ENCODE measurements at regions not wholly inside any gene's neighbourhood (a gene's known extent, or its start where the extent isn't known, plus 50 kb on each side); places are given as distances from the start of the nearest gene placed in this dataset.
"Not testable (repeated sequence)": the region's sequence is repeated elsewhere in the genome, so short reads cannot be mapped to it uniquely, and the experiment has no call there.

DNA sequence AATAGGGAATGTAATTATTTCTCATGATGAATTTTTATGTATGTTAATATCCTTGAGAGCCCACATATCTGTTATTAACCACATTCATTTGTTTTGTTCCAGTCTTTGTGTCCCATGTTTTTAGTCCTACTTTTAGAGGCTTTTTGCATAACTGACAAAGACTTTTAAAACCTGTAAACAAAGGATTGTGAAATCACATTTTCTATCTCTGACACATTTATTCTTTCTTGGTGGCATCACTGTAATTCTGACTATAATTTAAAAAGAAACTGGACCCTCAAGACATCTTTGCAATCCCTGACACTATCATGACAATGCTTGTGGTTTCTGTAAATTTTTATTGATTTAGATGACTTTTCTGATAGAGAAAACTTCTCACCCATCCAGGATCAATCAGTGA is 313.1 kb downstream of the SIPA1L2 start:
- DNase-seq (ENCODE audit: low read depth, low spot score) = no peak

DNA sequence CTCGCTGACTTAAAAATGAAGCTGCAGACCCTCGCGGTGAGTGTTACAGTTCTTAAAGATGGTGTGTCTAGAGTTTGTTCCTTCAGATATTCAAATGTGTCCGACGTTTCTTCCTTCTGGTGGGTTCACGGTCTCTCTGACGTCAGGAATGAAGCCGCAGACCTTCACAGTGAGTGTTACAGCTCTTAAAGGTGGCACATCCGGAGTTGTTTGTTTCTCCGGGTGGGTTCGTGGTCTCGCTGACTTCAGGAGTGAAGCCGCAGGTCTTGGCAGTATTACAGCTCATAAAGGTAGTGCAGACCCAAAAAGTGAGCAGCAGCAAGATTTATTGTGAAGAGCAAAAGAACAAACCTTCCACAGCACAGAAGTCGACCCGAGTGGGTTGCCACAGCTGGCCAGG is 316.1 kb downstream of the SIPA1L2 start:
- not testable (repeated sequence) for DNase-seq (ENCODE audit: low read depth, low spot score)

DNA sequence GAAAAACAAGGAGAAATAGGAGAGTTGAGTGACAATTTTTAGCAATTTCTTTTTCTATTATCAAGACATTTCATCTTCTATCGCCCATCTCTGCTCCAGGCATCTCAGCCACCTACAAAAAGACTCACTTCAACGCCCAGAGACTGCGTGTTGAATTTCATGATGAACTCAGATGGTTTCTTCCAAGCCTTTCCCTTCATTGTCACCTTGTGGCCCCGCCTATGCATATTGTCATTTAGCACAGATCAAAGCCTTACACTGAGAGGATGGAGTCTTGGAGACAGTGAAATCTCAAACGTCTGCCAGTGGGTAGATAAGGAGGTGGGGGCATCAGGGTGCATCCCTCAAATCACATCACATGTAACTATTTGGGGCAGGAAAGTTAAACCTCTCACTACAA is 319.4 kb downstream of the SIPA1L2 start:
- no peak for DNase-seq (ENCODE audit: low read depth, low spot score)

DNA sequence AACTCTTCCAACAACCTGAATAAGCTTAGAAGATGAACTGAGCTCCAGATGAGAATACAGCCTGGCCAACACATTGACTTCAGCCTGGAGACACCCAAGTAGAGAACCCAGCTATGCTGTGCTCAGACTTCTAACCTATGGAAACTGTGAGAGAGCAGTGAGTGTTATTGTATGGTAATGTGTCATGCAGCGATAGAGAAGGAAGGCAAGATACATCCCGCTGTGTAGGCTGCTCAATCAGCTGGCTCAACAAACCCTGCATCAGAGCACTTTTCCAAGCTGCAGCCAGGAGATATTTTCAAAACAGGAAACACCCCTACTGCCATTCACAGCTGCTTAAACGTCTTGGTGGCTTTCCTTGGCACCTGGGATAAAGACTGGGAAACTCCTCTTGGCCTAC is 321.3 kb downstream of the SIPA1L2 start:
- peak; percentile 43 for DNase-seq (ENCODE audit: low read depth, low spot score)

DNA sequence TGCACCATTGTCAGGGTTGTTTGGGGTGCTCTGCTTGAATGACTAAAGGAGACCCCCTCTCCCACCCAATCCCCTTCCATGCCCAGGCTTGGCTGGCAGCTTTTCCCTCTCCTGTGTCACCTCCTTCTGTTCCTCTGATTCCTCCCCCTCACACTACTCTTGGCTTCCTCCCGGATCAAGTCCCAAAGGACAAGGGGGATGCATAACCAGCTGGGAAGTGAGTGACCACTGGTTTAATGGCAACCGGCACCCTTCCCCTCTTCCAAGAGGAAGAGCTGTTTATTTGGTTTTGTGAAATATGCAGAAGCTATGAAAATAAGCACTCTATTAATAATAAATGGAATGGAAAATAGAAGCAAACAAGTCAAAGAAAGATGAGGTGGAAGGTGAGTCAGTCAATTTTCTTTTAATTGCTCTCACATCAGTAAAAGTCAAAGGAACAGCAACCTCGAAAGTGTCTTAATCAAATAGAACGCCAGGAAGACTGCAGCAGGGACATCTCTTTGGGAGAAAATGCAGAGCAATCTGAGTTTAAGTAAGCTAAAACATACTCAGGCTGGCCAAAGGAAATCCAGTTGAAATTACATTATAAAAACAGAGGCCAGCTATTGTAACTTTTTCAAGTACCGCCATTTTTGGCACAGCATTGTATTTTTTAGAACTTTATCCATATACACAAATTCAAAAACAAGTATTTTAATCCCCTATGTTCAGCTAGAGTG is 322.5 kb downstream of the SIPA1L2 start:
- DNase-seq (ENCODE audit: low read depth, low spot score) = no peak

DNA sequence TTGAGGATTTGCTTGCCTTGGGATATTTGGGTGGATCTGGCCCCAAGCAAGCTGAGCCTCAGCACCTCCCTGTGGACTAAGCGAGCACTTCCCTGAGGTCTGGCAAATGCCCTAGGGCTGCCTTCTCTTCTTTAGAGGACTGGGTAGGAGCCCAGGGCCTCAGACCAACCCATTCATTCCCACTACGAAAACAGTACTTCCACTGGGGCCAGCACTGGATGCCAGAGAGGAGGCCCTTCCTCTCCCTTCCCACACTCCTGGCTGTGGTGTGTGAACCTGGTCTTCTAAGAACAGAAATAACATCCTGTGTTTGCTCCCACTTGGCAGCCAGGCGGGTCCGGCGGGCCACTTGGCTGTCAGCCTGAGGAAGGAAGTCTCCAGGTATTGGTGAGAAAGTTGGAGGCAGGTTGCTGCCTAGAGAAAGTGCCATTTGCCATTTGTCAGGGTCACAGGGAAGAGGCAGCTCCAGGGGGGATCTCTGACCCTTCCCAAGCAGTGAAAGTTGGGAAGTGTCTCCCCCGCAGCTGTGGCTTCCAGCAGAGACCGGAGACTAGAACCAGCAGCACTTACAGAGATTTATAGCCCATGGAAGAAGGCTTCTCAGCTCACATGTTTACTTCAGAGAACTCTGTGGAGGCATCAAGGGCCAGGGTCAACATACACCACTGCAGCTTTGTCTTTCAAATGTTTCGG is 323.5 kb downstream of the SIPA1L2 start:
- no peak for DNase-seq (ENCODE audit: low read depth, low spot score)

DNA sequence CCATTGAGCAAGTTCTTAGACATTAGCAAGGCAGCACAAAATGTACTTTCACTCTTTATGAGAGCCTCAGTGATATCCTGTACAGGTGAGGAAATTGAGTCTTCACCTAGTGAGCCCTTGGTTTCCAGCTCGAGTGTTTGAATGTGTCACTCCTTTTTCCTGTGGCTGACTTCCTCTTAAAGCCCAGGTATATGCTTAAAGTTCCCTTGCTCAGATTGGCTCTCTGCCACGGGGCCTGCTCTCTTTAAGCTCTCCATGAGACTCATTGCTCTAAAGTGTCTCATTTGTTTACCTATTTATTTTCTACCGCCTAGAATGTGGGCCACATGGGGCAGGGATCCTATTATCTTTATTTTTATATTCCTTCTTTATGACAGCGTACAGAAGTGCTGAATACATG is 324.9 kb downstream of the SIPA1L2 start:
- DNase-seq (ENCODE audit: low read depth, low spot score) = no peak

DNA sequence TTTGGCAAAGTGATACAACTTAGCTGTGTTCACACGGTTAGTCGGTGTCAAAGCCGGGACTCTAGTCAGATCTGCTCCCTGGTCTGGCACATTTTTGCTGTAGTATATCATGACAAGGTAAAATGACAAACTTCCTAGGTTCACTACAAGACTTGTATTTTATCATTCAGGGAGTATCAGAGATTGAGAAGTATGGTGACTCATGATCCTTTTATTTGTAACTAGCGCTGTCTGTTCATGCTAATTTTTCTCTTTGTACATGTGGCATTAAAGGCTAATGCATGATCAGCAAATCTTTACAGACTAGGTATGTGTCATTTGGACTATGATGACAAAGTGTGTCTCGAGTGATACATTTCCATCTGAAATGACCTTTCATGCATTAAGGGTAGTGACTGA is 326.7 kb downstream of the SIPA1L2 start:
- no peak for DNase-seq (ENCODE audit: low read depth, low spot score)

DNA sequence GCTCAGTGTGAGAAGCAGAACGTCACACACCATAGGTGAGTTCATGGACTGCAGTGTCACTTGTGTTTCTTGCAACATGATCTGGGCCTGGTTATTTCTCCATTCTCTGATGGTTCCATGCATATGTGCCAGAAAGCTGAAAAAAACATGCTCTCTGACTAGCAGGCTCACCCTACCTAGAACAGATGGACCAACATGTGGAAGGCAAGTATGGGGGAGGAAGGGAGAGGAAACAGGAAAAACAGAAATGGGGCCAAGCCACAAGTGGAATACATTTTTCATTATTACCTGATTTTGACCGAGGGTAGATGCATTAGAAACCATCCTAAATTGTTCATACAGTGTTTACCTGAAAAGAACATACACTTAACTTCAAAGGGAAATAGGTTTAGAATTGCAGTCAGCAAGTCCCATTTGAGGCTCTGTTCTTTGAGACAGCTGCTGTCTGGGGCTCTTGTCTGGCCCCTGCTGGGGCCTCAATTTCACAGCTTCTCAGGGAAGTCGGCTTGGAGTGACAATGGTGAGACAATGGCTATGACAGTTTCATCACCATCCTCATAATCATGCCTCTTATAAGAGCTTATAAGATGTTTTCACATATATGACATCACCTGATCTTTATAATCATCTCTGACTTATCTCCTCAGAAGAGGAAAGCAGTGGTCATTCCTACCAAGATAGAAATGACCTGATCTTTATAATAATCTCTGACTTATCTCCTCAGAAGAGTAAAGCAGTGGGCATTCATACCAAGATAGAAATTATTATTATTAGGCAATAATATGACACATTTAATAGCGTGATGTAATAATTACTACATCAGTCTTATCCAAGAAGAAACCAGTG is 327.3 kb downstream of the SIPA1L2 start:
- no peak for DNase-seq (ENCODE audit: low read depth, low spot score)

DNA sequence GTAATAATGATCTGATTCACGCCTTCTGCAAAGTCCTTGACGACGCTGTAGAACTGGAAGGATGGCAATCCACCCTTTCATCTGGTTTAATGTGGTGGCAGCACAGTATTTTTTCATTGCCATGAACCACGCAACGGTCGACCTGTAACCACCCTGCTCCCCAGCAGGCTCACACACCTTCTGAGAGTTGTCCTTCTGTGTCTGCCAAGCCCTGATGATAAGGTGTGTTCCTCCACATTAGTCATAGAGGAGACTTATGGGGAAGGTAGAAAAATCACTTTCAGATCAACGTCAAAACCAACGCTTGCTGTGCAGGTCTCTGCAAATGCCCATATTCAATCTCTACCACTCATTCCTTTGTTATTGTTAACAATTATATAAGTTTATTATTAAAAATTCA is 328.7 kb downstream of the SIPA1L2 start:
- no peak for DNase-seq (ENCODE audit: low read depth, low spot score)

DNA sequence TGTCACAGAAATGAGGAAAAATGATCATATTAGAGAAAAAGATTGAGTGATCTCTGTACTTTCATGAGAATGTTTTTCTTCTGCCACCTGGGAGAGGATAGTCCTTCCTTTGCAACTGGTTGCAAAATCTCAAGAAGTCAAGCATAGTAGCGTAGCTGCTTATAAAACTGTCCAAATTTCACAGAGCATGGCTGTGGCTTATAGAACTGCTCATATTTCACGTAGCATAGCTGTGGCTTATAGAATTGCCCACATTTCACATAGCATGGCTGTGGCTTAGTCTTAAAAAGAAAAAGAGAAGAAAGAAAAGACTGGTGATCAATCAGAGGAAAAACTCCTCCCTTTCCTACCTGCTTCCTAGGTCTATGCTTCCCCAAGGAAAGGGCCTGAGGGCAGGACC is 329.5 kb downstream of the SIPA1L2 start:
- DNase-seq (ENCODE audit: low read depth, low spot score) = no peak

DNA sequence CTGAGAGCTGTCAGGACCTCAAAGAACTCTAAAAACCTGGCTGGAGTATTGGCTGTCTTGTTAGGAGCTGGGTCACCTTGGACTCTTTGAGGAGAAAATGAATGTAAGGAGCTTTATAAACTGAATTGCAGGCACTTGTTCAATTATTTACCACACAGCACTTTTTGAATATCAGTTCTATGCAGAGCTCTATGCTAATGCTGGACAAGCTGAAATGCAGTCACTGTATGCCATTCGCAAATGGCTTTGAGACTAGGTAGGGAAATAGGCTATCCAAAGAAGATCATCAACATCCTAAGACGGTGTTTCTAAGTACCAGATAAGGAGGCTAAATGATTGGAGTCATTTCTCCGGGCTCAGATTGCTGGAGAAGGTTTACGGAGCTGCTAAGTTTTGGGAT is 333.5 kb downstream of the SIPA1L2 start:
- no peak for DNase-seq (ENCODE audit: low read depth, low spot score)

DNA sequence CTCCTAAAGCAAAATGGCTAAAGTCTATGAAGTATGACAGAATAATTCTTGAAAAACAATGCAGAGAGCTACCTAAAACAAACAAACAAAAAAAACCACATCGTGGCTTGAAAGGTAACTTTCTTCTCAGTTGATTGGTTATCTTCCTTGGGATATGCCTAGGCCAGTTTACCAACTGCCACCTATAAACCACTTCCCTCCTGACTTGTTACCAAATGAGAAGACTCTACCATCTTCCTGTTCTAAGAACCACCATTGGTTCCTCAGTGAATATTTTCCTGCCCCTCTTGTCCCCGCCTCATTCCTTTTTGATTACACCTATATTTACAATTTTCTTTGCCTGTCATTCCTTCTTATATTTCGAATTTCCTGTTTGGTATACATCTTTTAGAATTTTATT is 336.6 kb downstream of the SIPA1L2 start:
- DNase-seq (ENCODE audit: low read depth, low spot score) = no peak

DNA sequence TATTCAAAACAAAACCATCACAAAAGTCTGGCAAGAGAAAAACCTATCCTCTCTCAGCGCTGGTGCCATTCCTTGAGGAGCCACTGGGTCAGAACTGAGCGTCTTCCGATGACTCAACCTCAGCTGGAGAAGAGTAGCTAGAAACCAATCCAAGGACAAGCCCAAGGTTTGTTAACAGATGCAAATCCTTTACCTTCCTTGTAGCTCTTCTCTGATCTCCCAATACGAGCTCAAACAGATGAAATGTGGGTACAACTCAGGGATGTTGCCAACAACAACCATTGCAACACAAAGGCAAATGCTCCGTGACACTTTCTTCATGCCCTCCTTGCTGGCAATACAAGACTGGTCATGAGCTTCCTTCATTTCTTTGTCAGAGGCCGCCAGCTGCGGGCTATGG is 337.1 kb downstream of the SIPA1L2 start:
- DNase-seq (ENCODE audit: low read depth, low spot score) = no peak

DNA sequence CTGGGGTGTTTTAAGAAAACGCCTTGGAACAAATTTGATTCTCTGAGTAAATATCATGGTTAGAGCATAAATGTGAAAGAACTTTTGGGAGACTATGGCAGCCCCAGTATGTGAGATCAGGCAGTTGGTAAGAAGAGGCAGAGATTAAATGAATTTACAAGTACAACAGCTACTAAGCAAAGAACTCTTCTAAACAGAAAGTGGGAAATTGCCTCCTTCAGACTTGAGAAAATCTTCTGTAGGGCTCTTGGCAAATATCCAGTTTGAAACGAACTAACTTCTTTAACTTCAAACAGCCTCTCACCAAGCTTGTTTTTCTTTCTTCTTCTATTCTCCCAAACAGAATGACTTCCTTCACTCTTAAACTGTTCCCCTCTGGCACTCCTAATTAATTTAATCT is 337.7 kb downstream of the SIPA1L2 start:
- no peak for DNase-seq (ENCODE audit: low read depth, low spot score)

DNA sequence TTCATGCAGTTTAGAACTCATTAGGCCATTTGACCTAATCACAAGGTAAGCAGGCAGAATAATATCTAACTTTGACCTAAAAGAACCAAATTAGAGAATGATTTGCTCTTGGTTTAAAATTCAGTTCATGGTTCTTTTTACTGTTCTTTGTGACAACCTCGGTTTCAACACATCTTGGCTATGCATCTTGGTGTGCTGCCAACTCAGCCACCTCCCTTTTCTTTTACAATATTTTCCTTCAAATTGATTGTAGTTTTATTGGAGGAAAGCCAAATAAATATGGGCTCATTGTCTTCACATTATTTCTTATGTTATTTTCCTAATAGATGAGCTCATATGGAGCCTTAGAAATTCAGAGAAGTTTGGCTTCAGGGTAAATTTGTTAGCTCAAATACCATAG is 338.3 kb downstream of the SIPA1L2 start:
- no peak for DNase-seq (ENCODE audit: low read depth, low spot score)

DNA sequence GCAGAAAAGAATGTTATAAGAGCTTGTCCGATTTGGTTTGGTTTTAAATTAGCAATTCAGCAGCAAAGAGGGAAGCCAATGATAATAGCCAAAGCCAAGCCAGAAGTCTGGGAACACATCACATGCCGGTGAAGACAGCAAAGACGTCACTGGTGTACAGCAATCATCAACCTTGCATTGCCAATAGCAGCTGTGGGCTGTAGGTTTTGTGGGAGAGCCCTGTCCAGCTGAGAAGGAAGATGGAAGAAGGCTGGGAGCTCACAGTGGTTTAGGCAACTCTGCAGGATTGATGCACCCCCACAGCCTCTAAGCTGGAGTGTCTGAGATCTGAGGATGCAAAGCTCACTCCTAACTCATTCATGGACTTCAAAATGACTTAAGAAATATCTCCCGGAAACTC is 338.7 kb downstream of the SIPA1L2 start:
- DNase-seq (ENCODE audit: low read depth, low spot score) = no peak

DNA sequence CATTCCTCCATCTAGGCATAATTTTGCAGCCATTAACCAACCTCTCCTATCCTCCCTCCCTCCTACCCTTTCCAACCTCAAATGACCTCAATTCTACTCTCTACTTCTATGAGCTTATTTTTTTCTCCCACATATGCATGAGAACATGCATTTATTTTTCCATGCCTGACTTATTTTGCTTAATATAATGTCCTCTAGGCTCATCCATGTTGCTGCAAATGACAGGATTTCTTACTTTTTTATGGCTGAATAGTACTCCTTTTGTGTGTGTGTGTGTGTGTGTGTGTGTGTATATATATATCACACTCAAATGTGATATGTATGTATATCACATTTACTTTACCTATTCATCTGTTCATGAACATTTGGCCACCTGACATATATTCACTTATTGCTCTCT is 339.4 kb downstream of the SIPA1L2 start:
- DNase-seq (ENCODE audit: low read depth, low spot score) = no peak

DNA sequence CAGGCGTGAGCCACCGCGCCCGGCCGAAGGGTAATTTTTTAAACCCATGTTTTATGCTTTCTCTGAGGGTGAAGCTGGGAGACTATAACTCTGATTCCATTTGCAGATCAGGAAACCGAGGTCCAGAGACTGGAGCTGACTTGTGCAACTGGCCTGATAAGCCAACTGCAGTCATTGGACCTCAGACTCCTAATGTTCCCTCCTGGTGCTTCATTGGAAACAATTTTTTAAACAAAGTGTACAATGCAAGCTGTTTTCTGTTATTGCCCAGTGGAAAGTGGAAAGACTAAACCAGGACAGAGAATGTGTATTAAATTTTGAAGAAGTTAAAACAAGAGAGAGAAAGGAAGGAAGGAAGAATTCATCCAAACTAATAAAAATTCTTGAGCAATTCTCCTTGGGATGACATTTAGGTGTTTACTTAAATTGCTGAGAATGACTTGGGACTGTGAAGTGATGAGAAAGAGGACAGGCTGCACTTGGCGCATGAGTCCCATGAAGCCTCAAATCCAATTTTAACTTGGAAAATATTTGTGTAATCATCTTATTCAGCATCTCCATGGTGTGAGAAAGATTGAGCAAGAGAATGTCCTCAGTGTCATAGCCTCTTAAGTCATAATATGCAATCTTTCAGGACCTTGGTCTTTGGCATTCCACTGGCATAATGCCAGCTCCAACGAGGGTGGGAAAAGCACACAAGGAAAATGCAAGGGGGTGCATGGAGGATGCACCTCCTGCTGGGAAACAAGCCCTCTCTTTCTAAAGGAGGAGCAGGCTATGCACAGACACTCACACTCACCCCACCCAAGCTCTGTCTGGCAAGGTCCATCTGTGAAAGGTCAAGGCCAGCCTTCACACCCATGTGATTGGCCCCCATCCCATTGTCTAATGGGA is 342.0 kb downstream of the SIPA1L2 start:
- no peak for DNase-seq (ENCODE audit: low read depth, low spot score)

DNA sequence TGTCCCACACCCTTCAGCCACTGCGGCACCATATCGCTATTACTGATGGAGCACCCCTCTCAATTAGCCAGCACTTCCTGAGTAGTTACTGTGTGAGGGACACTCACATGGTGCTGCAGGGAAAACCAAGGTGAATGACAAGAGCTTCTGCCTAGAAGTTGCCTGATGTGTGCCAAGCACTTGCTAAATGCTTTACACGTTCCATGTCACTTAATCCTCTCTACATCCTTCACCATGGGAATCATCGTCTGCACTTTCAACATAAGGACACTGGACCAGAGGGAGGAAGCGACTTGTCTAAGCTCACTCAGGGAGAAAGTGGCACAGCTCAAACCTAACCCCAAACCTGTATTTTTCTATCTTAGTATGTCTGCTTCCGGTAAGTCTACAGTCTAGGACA is 344.8 kb downstream of the SIPA1L2 start:
- no peak for DNase-seq (ENCODE audit: low read depth, low spot score)

DNA sequence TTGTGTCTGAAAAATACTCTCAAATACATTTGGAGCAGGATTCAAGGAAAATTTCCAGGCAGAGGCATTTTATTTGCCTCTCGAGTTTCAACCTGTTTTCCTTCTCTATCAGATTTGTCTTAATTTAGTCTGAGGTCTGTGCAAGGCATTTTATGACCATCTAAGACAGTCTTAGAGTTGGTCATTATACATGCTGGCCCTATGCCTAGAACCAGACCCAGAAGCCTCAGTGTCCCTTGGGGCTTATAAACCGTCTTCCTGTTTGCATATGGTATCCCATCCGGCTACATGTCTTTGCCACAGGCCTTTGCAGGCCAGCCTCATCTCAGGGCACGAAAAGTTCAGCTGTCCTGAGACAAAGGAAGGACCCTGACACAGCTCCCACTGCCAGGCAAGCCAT is 346.1 kb downstream of the SIPA1L2 start:
- DNase-seq (ENCODE audit: low read depth, low spot score) = no peak

DNA sequence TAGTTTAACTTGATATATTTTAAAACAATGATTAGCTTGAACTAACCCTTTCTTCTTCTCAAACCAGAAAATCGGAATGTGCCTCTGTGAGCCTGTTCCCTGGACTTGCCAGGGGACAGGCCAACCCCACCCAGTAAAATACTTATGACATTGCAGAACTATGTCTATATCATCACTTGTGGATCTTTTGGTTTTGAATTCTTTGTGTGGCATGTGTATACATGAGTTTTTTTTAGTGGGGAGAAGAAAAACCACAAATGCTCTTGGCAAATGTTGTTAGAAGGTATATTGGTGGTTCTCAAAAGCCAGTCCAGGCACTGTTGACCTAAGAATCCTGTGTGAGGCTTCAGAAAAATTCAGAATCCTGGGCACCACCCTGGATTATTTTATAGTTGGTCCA is 347.4 kb downstream of the SIPA1L2 start:
- DNase-seq (ENCODE audit: low read depth, low spot score) = no peak

All from smooth muscle cell of the brain vasculature (primary cell).